Body of pancreas (tissue), 4 donors: ENCODE measurements at regions not wholly inside any gene's neighbourhood (a gene's known extent, or its start where the extent isn't known, plus 50 kb on each side); places are given as distances from the start of the nearest gene placed in this dataset.

ENCODE experiments used
- CTCF ChIP-seq, 7 experiments: fragments of 450-650 bp in 4 of 7; fragments of 200-600 bp in 3 of 7; sonication (generic) in 3 of 7; IDR thresholded peaks; one replicate each; pipeline ENCODE4 v1.5.1; 2016 to 2019; ENCODE audit warnings: antibody characterized with exemption in 7 of 7
- POLR2A ChIP-seq, 3 donors: fragments of 450-650 bp; IDR thresholded peaks; one replicate each; pipeline ENCODE4 v1.6.1; 2016; ENCODE audit warnings: antibody characterized with exemption in 3 of 3, mild to moderate bottlenecking in 2 of 3

- no peak for TF ChIP-seq CTCF (IDR thresholded peaks at IDR 0.05)
- no peak for TF ChIP-seq POLR2A (IDR thresholded peaks at IDR 0.05)
These were observed 83.6 kb upstream of the NCAM1 start for GRCh38 chr11:112877581-112877980.
